Osteocyte (in vitro differentiated cells): ENCODE measurements at regions not wholly inside any gene's neighbourhood (a gene's known extent, or its start where the extent isn't known, plus 50 kb on each side); places are given as distances from the start of the nearest gene placed in this dataset.

Source experiments
- DNase-seq: peaks from one replicate; pipeline ENCODE4 v3.0.0; 2021; ENCODE audit warnings: mixed read lengths; ENCODE audit not compliant: unreplicated experiment; ENCODE audit errors: extremely low spot score
- H3K27ac Mint-ChIP-seq: one replicate; pipeline ENCODE4 v1.8.0; 2021; ENCODE audit warnings: mild to moderate bottlenecking, mixed read lengths; ENCODE audit not compliant: unreplicated experiment
- H3K27me3 Mint-ChIP-seq: one replicate; pipeline ENCODE4 v1.8.0; 2021; ENCODE audit warnings: mixed read lengths; ENCODE audit not compliant: unreplicated experiment
- H3K36me3 Mint-ChIP-seq: one replicate; pipeline ENCODE4 v1.8.0; 2021; ENCODE audit warnings: mixed read lengths; ENCODE audit not compliant: unreplicated experiment
- H3K4me1 Mint-ChIP-seq: one replicate; pipeline ENCODE4 v1.8.0; 2021; ENCODE audit warnings: mixed read lengths; ENCODE audit not compliant: unreplicated experiment
- H3K4me3 Mint-ChIP-seq: one replicate; pipeline ENCODE4 v1.8.0; 2021; ENCODE audit warnings: mild to moderate bottlenecking, moderate library complexity, mixed read lengths; ENCODE audit not compliant: unreplicated experiment
- H3K9me3 Mint-ChIP-seq: one replicate; pipeline ENCODE4 v1.8.0; 2021; ENCODE audit warnings: mixed read lengths; ENCODE audit not compliant: unreplicated experiment
- CTCF ChIP-seq: fragments of 200-600 bp; sonication (generic); IDR thresholded peaks from 2 replicates; pipeline ENCODE4 v1.5.0; 2021; ENCODE audit warnings: antibody characterized with exemption, mild to moderate bottlenecking, moderate library complexity

- peaks cover 36% of the 10 kb centered on the region for H3K4me1 Mint-ChIP-seq
- peaks cover 4% of the 10 kb centered on the region for H3K9me3 Mint-ChIP-seq
- TF ChIP-seq CTCF, result no peak
- H3K4me3 Mint-ChIP-seq, result no peak overlapping the region
- no peak for DNase-seq
- H3K36me3 Mint-ChIP-seq, result peaks cover 3% of the 10 kb centered on the region
- H3K27ac Mint-ChIP-seq, result peak overlapping the region; percentile 50
- no peaks in the 10 kb centered on the region for H3K27me3 Mint-ChIP-seq
Observed at GRCh38 chr7:125406111-125406510, 476.5 kb upstream of the POT1 start.

GRCh38 chr7:125399408-125399807 is 469.8 kb upstream of the POT1 start:
- H3K27me3 Mint-ChIP-seq, result no peaks in the 10 kb centered on the region
- H3K36me3 Mint-ChIP-seq, result peaks cover 3% of the 10 kb centered on the region
- H3K27ac Mint-ChIP-seq, result no peak overlapping the region
- no peak for DNase-seq
- H3K4me3 Mint-ChIP-seq, result no peak overlapping the region
- H3K4me1 Mint-ChIP-seq, result peaks cover 11% of the 10 kb centered on the region
- H3K9me3 Mint-ChIP-seq, result no peaks in the 10 kb centered on the region
- no peak for TF ChIP-seq CTCF

GRCh38 chr7:125396466-125397151 is 467.0 kb upstream of the POT1 start:
- H3K4me1 Mint-ChIP-seq, result peaks cover 9% of the 10 kb centered on the region
- H3K27ac Mint-ChIP-seq, result no peak overlapping the region
- H3K4me3 Mint-ChIP-seq, result no peak overlapping the region
- no peaks in the 10 kb centered on the region for H3K9me3 Mint-ChIP-seq
- H3K36me3 Mint-ChIP-seq, result no peaks in the 10 kb centered on the region
- DNase-seq, result no peak
- no peaks in the 10 kb centered on the region for H3K27me3 Mint-ChIP-seq
- TF ChIP-seq CTCF, result no peak

- no peak for TF ChIP-seq CTCF
- no peak for DNase-seq
- no peak overlapping the region for H3K27ac Mint-ChIP-seq
- H3K36me3 Mint-ChIP-seq, result no peaks in the 10 kb centered on the region
- no peaks in the 10 kb centered on the region for H3K9me3 Mint-ChIP-seq
- no peak overlapping the region for H3K4me3 Mint-ChIP-seq
- H3K27me3 Mint-ChIP-seq, result no peaks in the 10 kb centered on the region
- H3K4me1 Mint-ChIP-seq, result no peaks in the 10 kb centered on the region
Observed at GRCh38 chr7:125391921-125392320, 462.3 kb upstream of the POT1 start.

- TF ChIP-seq CTCF, result no peak
- DNase-seq, result no peak
- no peaks in the 10 kb centered on the region for H3K36me3 Mint-ChIP-seq
- no peak overlapping the region for H3K4me3 Mint-ChIP-seq
- H3K27me3 Mint-ChIP-seq, result no peaks in the 10 kb centered on the region
- H3K4me1 Mint-ChIP-seq, result no peaks in the 10 kb centered on the region
- no peak overlapping the region for H3K27ac Mint-ChIP-seq
- no peaks in the 10 kb centered on the region for H3K9me3 Mint-ChIP-seq
Observed at GRCh38 chr7:125390981-125391380, 461.4 kb upstream of the POT1 start.
